Body of pancreas (tissue), 4 donors: ENCODE measurements at regions not wholly inside any gene's neighbourhood (a gene's known extent, or its start where the extent isn't known, plus 50 kb on each side); places are given as distances from the start of the nearest gene placed in this dataset.
A peak's percentile ranks its signal among the peaks of the same experiment; 100 is the strongest.
"Not testable (repeated sequence)": the region's sequence is repeated elsewhere in the genome, so short reads cannot be mapped to it uniquely, and the experiment has no call there.

ENCODE experiments used
- ATAC-seq: fragments of 150-250 bp; one replicate; pipeline ENCODE4 v1.9.1; 2016
- DNase-seq, 4 donors: peaks; one replicate each; pipeline ENCODE4 v3.0.0-alpha.2; 2019
- H3K27ac ChIP-seq, 4 donors: fragments of 200-600 bp; sonication (generic); 1 replicate in 3 of 4; 2 replicates in 1 of 4; pipeline versions ENCODE4 v1.5.1 to v1.6.1; 2016 to 2019; ENCODE audit warnings: mild to moderate bottlenecking in 1 of 4, mixed read lengths in 1 of 4, moderate library complexity in 1 of 4
- H3K27me3 ChIP-seq, 2 donors: fragments of 200-600 bp; sonication (generic); one replicate each; pipeline ENCODE4 v1.6.0; 2016; ENCODE audit warnings: mild to moderate bottlenecking in 1 of 2
- H3K36me3 ChIP-seq, 2 donors: fragments of 200-600 bp; sonication (generic); replicated peaks in 1 of 2; 2 replicates each; pipeline ENCODE4 v1.5.1; 2016; ENCODE audit warnings: low read depth in 2 of 2; ENCODE audit not compliant: insufficient read depth in 1 of 2
- H3K4me1 ChIP-seq: fragments of 200-600 bp; sonication (generic); one replicate; pipeline ENCODE4 v1.6.0; 2016
- H3K4me3 ChIP-seq, 2 donors: fragments of 200-600 bp; sonication (generic); 1 replicate in 1 of 2; 2 replicates in 1 of 2; pipeline ENCODE4 v1.5.1; 2016 to 2019
- H3K9me3 ChIP-seq, 3 donors: fragments of 200-600 bp; sonication (generic); 1 replicate in 2 of 3; 2 replicates in 1 of 3; pipeline ENCODE4 v1.5.1; 2016
- CTCF ChIP-seq, 7 experiments: fragments of 450-650 bp in 4 of 7; fragments of 200-600 bp in 3 of 7; sonication (generic) in 3 of 7; IDR thresholded peaks; one replicate each; pipeline ENCODE4 v1.5.1; 2016 to 2019; ENCODE audit warnings: antibody characterized with exemption in 7 of 7
- POLR2A ChIP-seq, 3 donors: fragments of 450-650 bp; IDR thresholded peaks; one replicate each; pipeline ENCODE4 v1.6.1; 2016; ENCODE audit warnings: antibody characterized with exemption in 3 of 3, mild to moderate bottlenecking in 2 of 3
- WGBS, 2 donors: methylation state at CpG; one replicate each; pipeline ENCODE4 v1.1.5; 2017; 5-methylcytosine and 5-hydroxymethylcytosine counted together
- intact Hi-C: fragments of 100-400 bp; cut with DNase I; formaldehyde crosslinking; loops from one replicate; pipeline ENCODE4 v1.15.1; 2023

- no peak for TF ChIP-seq POLR2A (IDR thresholded peaks at IDR 0.05)
- no peak for TF ChIP-seq CTCF (IDR thresholded peaks at IDR 0.05)
- intact Hi-C loops = no loop called here
- H3K9me3 ChIP-seq = no peaks in the 10 kb centered on the region
- DNase-seq = no peak
- no peak for ATAC-seq
- H3K27me3 ChIP-seq = no peaks in the 10 kb centered on the region
- no peak overlapping the region for H3K27ac ChIP-seq
- no peaks in the 10 kb centered on the region for H3K36me3 ChIP-seq
- 40 to 46% methylated on average over 3 of the region's 3 CpGs for WGBS, 2 donors
- no peaks in the 10 kb centered on the region for H3K4me1 ChIP-seq
- no peak overlapping the region for H3K4me3 ChIP-seq
Observed at GRCh38 chr5:36423578-36424307, 122.0 kb upstream of the RANBP3L start.

GRCh38 chr5:36426070-36426469 lies 124.4 kb upstream of the RANBP3L start:
- ATAC-seq, H3K4me1 ChIP-seq, intact Hi-C loops, H3K4me3 ChIP-seq, H3K27me3 ChIP-seq, H3K9me3 ChIP-seq, H3K36me3 ChIP-seq, DNase-seq, H3K27ac ChIP-seq: not testable (repeated sequence)
- 87 to 94% methylated on average over 2 of the region's 2 CpGs for WGBS, 2 donors

GRCh38 chr5:36435516-36435915 lies 133.8 kb upstream of the RANBP3L start:
- intact Hi-C loops = no loop called here
- no peaks in the 10 kb centered on the region for H3K36me3 ChIP-seq
- ATAC-seq (no peak), DNase-seq (no peak)
- no peaks in the 10 kb centered on the region for H3K27me3 ChIP-seq
- no peak for TF ChIP-seq CTCF (IDR thresholded peaks at IDR 0.05)
- TF ChIP-seq POLR2A (IDR thresholded peaks at IDR 0.05) = no peak
- 77 to 83% methylated on average over 4 of the region's 4 CpGs for WGBS, 2 donors
- no peaks in the 10 kb centered on the region for H3K9me3 ChIP-seq
- no peaks in the 10 kb centered on the region for H3K4me1 ChIP-seq
- H3K27ac ChIP-seq = no peak overlapping the region
- no peak overlapping the region for H3K4me3 ChIP-seq

- TF ChIP-seq CTCF (IDR thresholded peaks at IDR 0.05) (no peak), POLR2A (IDR thresholded peaks at IDR 0.05) (no peak)
- Histone ChIP-seq H3K4me1 (no peaks in the 10 kb centered on the region), H3K4me3 (no peak overlapping the region), H3K27me3 (no peaks in the 10 kb centered on the region), H3K27ac (no peak overlapping the region), H3K36me3 (no peaks in the 10 kb centered on the region), H3K9me3 (no peaks in the 10 kb centered on the region)
- intact Hi-C loops = no loop called here
- 51 to 55% methylated on average over 3 of the region's 3 CpGs for WGBS, 2 donors
- no peak for ATAC-seq
- DNase-seq = no peak
Observed at GRCh38 chr5:36436306-36436705, 134.6 kb upstream of the RANBP3L start.

- Histone ChIP-seq H3K9me3 (no peaks in the 10 kb centered on the region), H3K27ac (no peak overlapping the region), H3K36me3 (no peaks in the 10 kb centered on the region), H3K4me3 (no peak overlapping the region), H3K27me3 (no peaks in the 10 kb centered on the region), H3K4me1 (peaks cover 8% of the 10 kb centered on the region)
- intact Hi-C loops = no loop called here
- DNase-seq = peak in 1 of 4 donors; percentile 10
- 76 to 80% methylated on average over 6 of the region's 6 CpGs for WGBS, 2 donors
- ATAC-seq = no peak
- no peak for TF ChIP-seq POLR2A (IDR thresholded peaks at IDR 0.05)
- TF ChIP-seq CTCF (IDR thresholded peaks at IDR 0.05) = no peak
Observed at GRCh38 chr5:36438765-36439561, 137.3 kb upstream of the RANBP3L start.
